Suppressor macrophage (primary cell): ENCODE measurements at regions not wholly inside any gene's neighbourhood (a gene's known extent, or its start where the extent isn't known, plus 50 kb on each side); places are given as distances from the start of the nearest gene placed in this dataset.

Experiments used
- DNase-seq, 4 experiments: peaks; one replicate each; pipeline ENCODE4 v3.0.0-alpha.2; 2020 to 2022

- DNase-seq, result no peak
These were observed 629.8 kb upstream of the CDH18 start for GRCh38 chr5:20617841-20618240.

GRCh38 chr5:20615888-20616563 is 628.0 kb upstream of the CDH18 start:
- no peak for DNase-seq

GRCh38 chr5:20611620-20612019 is 623.6 kb upstream of the CDH18 start:
- no peak for DNase-seq

GRCh38 chr5:20610681-20611080 is 622.7 kb upstream of the CDH18 start:
- DNase-seq, result peak in 1 of 4 experiments; percentile 9

GRCh38 chr5:20609126-20609525 is 621.1 kb upstream of the CDH18 start:
- DNase-seq, result peak; percentile 2 to 48 (median 31)

- DNase-seq, result no peak
These were observed 620.6 kb upstream of the CDH18 start for GRCh38 chr5:20608567-20608966.

GRCh38 chr5:20605732-20606525 is 617.9 kb upstream of the CDH18 start:
- peak in 1 of 4 experiments; percentile 1 for DNase-seq

- DNase-seq, result no peak
These were observed 617.0 kb upstream of the CDH18 start for GRCh38 chr5:20604992-20605391.

- DNase-seq, result no peak
These were observed 613.7 kb upstream of the CDH18 start for GRCh38 chr5:20601678-20602100.

- no peak for DNase-seq
These were observed 602.4 kb upstream of the CDH18 start for GRCh38 chr5:20590356-20590755.

- DNase-seq, result no peak
These were observed 587.6 kb upstream of the CDH18 start for GRCh38 chr5:20575571-20575970.

GRCh38 chr5:20574576-20574975 is 586.6 kb upstream of the CDH18 start:
- DNase-seq, result no peak

- peak in 2 of 4 experiments; percentile 1 to 2 for DNase-seq
These were observed 584.6 kb upstream of the CDH18 start for GRCh38 chr5:20572614-20573013.

GRCh38 chr5:20570486-20570885 is 582.5 kb upstream of the CDH18 start:
- DNase-seq, result no peak

GRCh38 chr5:20562544-20562943 is 574.5 kb upstream of the CDH18 start:
- no peak for DNase-seq

- no peak for DNase-seq
These were observed 571.8 kb upstream of the CDH18 start for GRCh38 chr5:20559845-20560244.

- DNase-seq, result no peak
These were observed 568.2 kb upstream of the CDH18 start for GRCh38 chr5:20556115-20556763.

GRCh38 chr5:20555034-20555433 is 567.0 kb upstream of the CDH18 start:
- DNase-seq, result no peak

- DNase-seq, result no peak
These were observed 566.0 kb upstream of the CDH18 start for GRCh38 chr5:20554001-20554400.

- peak in 1 of 4 experiments; percentile 4 for DNase-seq
These were observed 550.1 kb upstream of the CDH18 start for GRCh38 chr5:20537911-20538703.

- peak; percentile 28 to 69 (median 67) for DNase-seq
These were observed 548.8 kb upstream of the CDH18 start for GRCh38 chr5:20536813-20537212.

GRCh38 chr5:20536341-20536740 is 548.3 kb upstream of the CDH18 start:
- peak in 1 of 4 experiments; percentile 10 for DNase-seq

- no peak for DNase-seq
These were observed 540.5 kb upstream of the CDH18 start for GRCh38 chr5:20528471-20528870.
